Keratinocyte (primary cell): ENCODE measurements at regions not wholly inside any gene's neighbourhood (a gene's known extent, or its start where the extent isn't known, plus 50 kb on each side); places are given as distances from the start of the nearest gene placed in this dataset.

ENCODE experiments used
- DNase-seq: peaks from one replicate; pipeline ENCODE4 v3.0.0-alpha.2; 2011; ENCODE audit warnings: low read depth, missing footprints, low spot score
- FAIRE-seq: peaks from 2 replicates; lab custom pipeline; 2011; peaks lifted over from hg19 to GRCh38; lab: Jason Lieb, UNC
- H2AFZ ChIP-seq: 2 replicates; pipeline ENCODE4 v1.6.0; 2012; ENCODE audit warnings: low read length, control low read depth, inconsistent platforms; ENCODE audit not compliant: control insufficient read depth
- H3K27ac ChIP-seq: 2 replicates; pipeline ENCODE4 v1.5.1; 2011; ENCODE audit warnings: low read length; ENCODE audit not compliant: control insufficient read depth, insufficient read depth
- H3K27me3 ChIP-seq: 3 replicates; pipeline ENCODE4 v1.6.0; 2011; ENCODE audit warnings: low read length; ENCODE audit not compliant: control insufficient read depth, insufficient read depth; ENCODE audit errors: extremely low read depth
- H3K36me3 ChIP-seq, 2 experiments: 2 replicates in 1 of 2; 3 replicates in 1 of 2; pipeline ENCODE4 v1.5.1; 2011; ENCODE audit warnings: low read length in 2 of 2, mild to moderate bottlenecking in 1 of 2; ENCODE audit not compliant: control insufficient read depth in 2 of 2, insufficient read depth in 2 of 2; ENCODE audit errors: extremely low read depth in 1 of 2
- H3K4me1 ChIP-seq: 3 replicates; pipeline ENCODE4 v1.5.1; 2011; ENCODE audit warnings: low read length; ENCODE audit not compliant: control insufficient read depth, insufficient read depth; ENCODE audit errors: extremely low read depth
- H3K4me2 ChIP-seq: 3 replicates; pipeline ENCODE4 v1.6.0; 2011; ENCODE audit warnings: low read depth, low read length; ENCODE audit not compliant: control insufficient read depth, insufficient read depth; ENCODE audit errors: extremely low read depth
- H3K4me3 ChIP-seq, 3 experiments: fragments of 200-600 bp in 1 of 3; sonication (generic) in 1 of 3; 2 replicates in 2 of 3; 3 replicates in 1 of 3; pipeline ENCODE4 v1.5.1; 2011 to 2016; ENCODE audit warnings: low read length in 3 of 3, mild to moderate bottlenecking in 3 of 3, control low read depth in 2 of 3, inconsistent platforms in 1 of 3, low read depth in 1 of 3, mixed read lengths in 1 of 3, mixed run types in 1 of 3, moderate library complexity in 1 of 3; ENCODE audit not compliant: control insufficient read depth in 2 of 3, insufficient read depth in 2 of 3; ENCODE audit errors: extremely low read depth in 1 of 3
- H3K79me2 ChIP-seq: 2 replicates; pipeline ENCODE4 v1.6.0; 2012; ENCODE audit warnings: low read length; ENCODE audit not compliant: control insufficient read depth, insufficient read depth
- H3K9ac ChIP-seq: 3 replicates; pipeline ENCODE4 v1.6.0; 2011; ENCODE audit warnings: low read length; ENCODE audit not compliant: control insufficient read depth, insufficient read depth; ENCODE audit errors: extremely low read depth
- H3K9me1 ChIP-seq: 3 replicates; pipeline ENCODE4 v1.6.0; 2011; ENCODE audit warnings: low read length; ENCODE audit not compliant: control insufficient read depth, insufficient read depth; ENCODE audit errors: extremely low read depth
- H3K9me3 ChIP-seq: 2 replicates; pipeline ENCODE4 v1.5.1; 2012; ENCODE audit warnings: low read depth, low read length; ENCODE audit not compliant: control insufficient read depth
- H4K20me1 ChIP-seq: 3 replicates; pipeline ENCODE4 v1.6.0; 2011; ENCODE audit warnings: low read length; ENCODE audit not compliant: control insufficient read depth, insufficient read depth; ENCODE audit errors: extremely low read depth
- CTCF ChIP-seq, 3 experiments: IDR thresholded peaks in 1 of 3; conservative IDR thresholded peaks in 1 of 3; optimal IDR thresholded peaks in 1 of 3; 2 replicates in 2 of 3; 3 replicates in 1 of 3; pipeline versions ENCODE3 to v1.5.1; 2011; ENCODE audit warnings: low read length in 3 of 3, mild to moderate bottlenecking in 3 of 3, moderate library complexity in 2 of 3, control low read depth in 1 of 3, inconsistent platforms in 1 of 3; ENCODE audit not compliant: insufficient read depth in 2 of 3; ENCODE audit errors: extremely low read depth in 1 of 3
- EZH2 ChIP-seq: IDR thresholded peaks from one replicate; pipeline ENCODE4 v1.6.1; 2012; ENCODE audit warnings: inconsistent platforms, mild to moderate bottlenecking, low read length, moderate library complexity
- dilution Hi-C: fragments of 300-500 bp; cut with MboI; formaldehyde crosslinking; loops from one replicate; pipeline ENCODE4 v1.7.0; 2020; ENCODE audit warnings: low sequenced_read_pairs; ENCODE audit not compliant: extremely low pct_ligation_motif_present

- dilution Hi-C loops, result no loop called here
- H3K4me3 ChIP-seq, result no peak overlapping the region
- H3K4me1 ChIP-seq, result no peaks in the 10 kb centered on the region
- no peak overlapping the region for H3K27ac ChIP-seq
- no peaks in the 10 kb centered on the region for H3K9me1 ChIP-seq
- no peak overlapping the region for H3K4me2 ChIP-seq
- H3K36me3 ChIP-seq, result no peaks in the 10 kb centered on the region
- H3K9ac ChIP-seq, result no peak overlapping the region
- no peak for TF ChIP-seq CTCF (optimal IDR thresholded peaks at IDR 0.05 in 1 of 3, IDR thresholded peaks at IDR 0.05 in 1 of 3, conservative IDR thresholded peaks at IDR 0.05 in 1 of 3; ENCODE audit: extremely low read depth in 1 of 3, insufficient read depth in 2 of 3, low read length in 3 of 3)
- no peak for TF ChIP-seq EZH2
- no peak for DNase-seq
- no peaks in the 10 kb centered on the region for H3K9me3 ChIP-seq
- H3K27me3 ChIP-seq, result no peaks in the 10 kb centered on the region
- no peak for FAIRE-seq
- no peaks in the 10 kb centered on the region for H3K79me2 ChIP-seq
- H4K20me1 ChIP-seq, result no peaks in the 10 kb centered on the region
- H2AFZ ChIP-seq, result no peak overlapping the region
Observed at GRCh38 chr18:67633939-67634338, 117.4 kb upstream of the DSEL start.

- Histone ChIP-seq H3K9ac (no peak overlapping the region), H3K4me2 (no peak overlapping the region), H3K27me3 (no peaks in the 10 kb centered on the region), H3K27ac (no peak overlapping the region), H3K4me1 (no peaks in the 10 kb centered on the region), H2AFZ (no peak overlapping the region), H3K36me3 (no peaks in the 10 kb centered on the region), H3K9me1 (no peaks in the 10 kb centered on the region), H3K4me3 (no peak overlapping the region), H4K20me1 (no peaks in the 10 kb centered on the region), H3K9me3 (no peaks in the 10 kb centered on the region), H3K79me2 (no peaks in the 10 kb centered on the region)
- TF ChIP-seq EZH2 (no peak), CTCF (optimal IDR thresholded peaks at IDR 0.05 in 1 of 3, IDR thresholded peaks at IDR 0.05 in 1 of 3, conservative IDR thresholded peaks at IDR 0.05 in 1 of 3; ENCODE audit: extremely low read depth in 1 of 3, insufficient read depth in 2 of 3, low read length in 3 of 3) (no peak)
- DNase-seq, result no peak
- dilution Hi-C loops, result no loop called here
- no peak for FAIRE-seq
Observed at GRCh38 chr18:67621906-67622305, 105.4 kb upstream of the DSEL start.
